Mucosa of rectum (tissue), 2 donors: ENCODE measurements at regions not wholly inside any gene's neighbourhood (a gene's known extent, or its start where the extent isn't known, plus 50 kb on each side); places are given as distances from the start of the nearest gene placed in this dataset.

Experiments used
- H3K27ac ChIP-seq, 2 donors: one replicate each; pipeline ENCODE4 v1.7.0; 2013; ENCODE audit warnings: inconsistent platforms in 2 of 2, low read depth in 2 of 2, low read length in 2 of 2
- H3K27me3 ChIP-seq, 2 donors: one replicate each; pipeline ENCODE4 v1.7.0; 2013; ENCODE audit warnings: low read length in 2 of 2; ENCODE audit not compliant: control insufficient read depth in 2 of 2, insufficient read depth in 2 of 2
- H3K36me3 ChIP-seq, 2 donors: one replicate each; pipeline ENCODE4 v1.7.0; 2013; ENCODE audit warnings: low read length in 2 of 2; ENCODE audit not compliant: control insufficient read depth in 2 of 2, insufficient read depth in 2 of 2
- H3K4me1 ChIP-seq, 2 donors: one replicate each; pipeline ENCODE4 v1.7.0; 2013; ENCODE audit warnings: low read length in 2 of 2, mild to moderate bottlenecking in 1 of 2; ENCODE audit not compliant: control insufficient read depth in 2 of 2, insufficient read depth in 2 of 2
- H3K4me3 ChIP-seq, 2 donors: one replicate each; pipeline ENCODE4 v1.7.0; 2013; ENCODE audit warnings: low read length in 2 of 2
- H3K9ac ChIP-seq, 2 donors: one replicate each; pipeline ENCODE4 v1.7.0; 2013; ENCODE audit warnings: low read length in 2 of 2, low read depth in 1 of 2, mild to moderate bottlenecking in 1 of 2
- H3K9me3 ChIP-seq, 2 donors: one replicate each; pipeline ENCODE4 v1.7.0; 2013; ENCODE audit warnings: low read length in 2 of 2; ENCODE audit not compliant: control insufficient read depth in 2 of 2
- donor health status: healthy.
- donor health status: Normal muscosa, but diverticular disease.

DNA sequence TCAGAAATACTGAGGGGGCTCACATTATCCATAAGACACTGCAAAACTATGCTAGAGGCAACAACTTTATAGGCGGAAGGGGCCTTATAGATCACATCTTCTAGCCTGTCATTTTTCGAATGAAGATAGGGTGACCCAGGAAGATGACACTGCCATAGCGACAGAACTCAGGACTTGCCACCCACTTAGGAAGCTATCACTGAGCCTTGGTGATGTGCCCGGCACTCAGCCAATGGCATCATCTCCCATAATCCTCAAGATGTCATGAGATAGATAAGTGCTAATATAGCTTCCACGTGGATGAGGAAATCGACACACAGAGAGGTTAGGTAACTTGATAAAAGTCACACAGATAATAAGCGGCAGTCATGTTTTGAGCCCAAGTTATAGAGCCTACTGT, 346.6 kb downstream of the DHX15 start:
- Histone ChIP-seq H3K9ac (no peak overlapping the region), H3K36me3 (no peaks in the 10 kb centered on the region), H3K27ac (no peak overlapping the region), H3K4me3 (no peak overlapping the region), H3K27me3 (no peaks in the 10 kb centered on the region), H3K4me1 (peaks cover 2 to 6% of the 10 kb centered on the region in 2 donors), H3K9me3 (no peaks in the 10 kb centered on the region)

DNA sequence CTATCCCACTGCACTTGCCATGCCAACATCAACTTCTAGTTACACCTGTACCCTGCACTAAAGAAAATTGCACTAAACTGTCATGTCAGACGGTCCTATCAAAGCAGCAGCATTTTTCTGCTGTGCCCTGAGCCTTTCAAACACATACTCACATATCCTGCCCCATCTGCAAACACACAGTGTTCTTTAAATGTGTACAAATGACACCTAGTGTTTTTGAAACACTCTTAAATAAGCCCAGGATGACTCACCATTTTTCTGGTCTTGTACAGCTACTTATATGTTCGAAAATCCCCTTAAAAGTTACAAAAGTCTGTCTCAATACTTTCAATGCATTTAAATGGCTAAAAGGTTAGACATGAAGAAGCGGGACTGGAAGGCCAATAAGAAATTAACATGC, 346.7 kb upstream of the PPARGC1A start:
- H3K4me3 ChIP-seq, result no peak overlapping the region
- H3K27me3 ChIP-seq, result no peaks in the 10 kb centered on the region
- H3K4me1 ChIP-seq, result peaks cover 2 to 6% of the 10 kb centered on the region in 2 donors
- no peak overlapping the region for H3K27ac ChIP-seq
- H3K36me3 ChIP-seq, result no peaks in the 10 kb centered on the region
- H3K9me3 ChIP-seq, result no peaks in the 10 kb centered on the region
- H3K9ac ChIP-seq, result no peak overlapping the region

DNA sequence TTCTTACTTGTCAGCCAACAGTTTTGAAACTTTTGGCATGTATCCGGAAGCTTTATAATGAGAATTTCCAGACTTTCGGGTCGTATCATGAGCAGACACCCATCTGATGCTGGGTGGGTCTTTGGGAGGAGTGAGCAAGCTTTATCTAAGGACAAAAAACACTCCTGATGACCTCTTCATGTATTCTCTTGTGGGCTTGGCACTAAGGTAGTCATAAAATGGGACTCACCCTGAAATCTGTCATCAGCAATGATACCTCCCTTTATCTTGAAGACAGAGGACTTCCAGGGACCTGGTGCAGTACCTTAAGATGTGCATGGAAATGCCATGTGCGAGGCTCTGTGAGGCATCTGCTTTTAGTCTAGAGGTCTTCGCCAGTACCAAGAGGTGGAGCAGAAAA, 346.3 kb upstream of the PPARGC1A start:
- Histone ChIP-seq H3K4me3 (no peak overlapping the region), H3K4me1 (peaks cover 2 to 6% of the 10 kb centered on the region in 2 donors), H3K9me3 (no peaks in the 10 kb centered on the region), H3K9ac (no peak overlapping the region), H3K27ac (peak overlapping the region in 1 of 2 donors; percentile 28), H3K27me3 (no peaks in the 10 kb centered on the region), H3K36me3 (no peaks in the 10 kb centered on the region)

DNA sequence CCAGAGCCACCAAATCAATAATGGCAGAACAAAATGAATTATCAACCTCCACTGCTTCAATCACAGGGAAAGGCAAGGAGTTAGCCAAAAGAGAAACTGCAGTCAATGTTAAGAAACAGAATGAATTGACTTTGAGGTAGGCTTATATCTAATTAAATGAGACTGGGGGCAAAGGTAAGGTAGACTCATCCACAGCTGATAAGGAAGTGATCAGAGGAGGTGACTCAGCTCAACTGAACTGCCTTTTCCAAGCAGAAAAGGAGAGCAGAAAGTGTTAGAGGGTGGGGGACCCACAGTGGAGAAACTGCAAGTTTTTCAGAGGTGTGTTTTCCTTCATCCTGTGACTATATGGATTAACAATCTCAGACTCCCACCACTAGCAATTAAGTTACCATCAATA, 345.8 kb upstream of the PPARGC1A start:
- H3K27me3 ChIP-seq, result no peaks in the 10 kb centered on the region
- H3K9ac ChIP-seq, result no peak overlapping the region
- no peaks in the 10 kb centered on the region for H3K9me3 ChIP-seq
- H3K4me1 ChIP-seq, result peaks cover 2 to 6% of the 10 kb centered on the region in 2 donors
- no peaks in the 10 kb centered on the region for H3K36me3 ChIP-seq
- H3K27ac ChIP-seq, result peak overlapping the region in 1 of 2 donors; percentile 28
- no peak overlapping the region for H3K4me3 ChIP-seq

DNA sequence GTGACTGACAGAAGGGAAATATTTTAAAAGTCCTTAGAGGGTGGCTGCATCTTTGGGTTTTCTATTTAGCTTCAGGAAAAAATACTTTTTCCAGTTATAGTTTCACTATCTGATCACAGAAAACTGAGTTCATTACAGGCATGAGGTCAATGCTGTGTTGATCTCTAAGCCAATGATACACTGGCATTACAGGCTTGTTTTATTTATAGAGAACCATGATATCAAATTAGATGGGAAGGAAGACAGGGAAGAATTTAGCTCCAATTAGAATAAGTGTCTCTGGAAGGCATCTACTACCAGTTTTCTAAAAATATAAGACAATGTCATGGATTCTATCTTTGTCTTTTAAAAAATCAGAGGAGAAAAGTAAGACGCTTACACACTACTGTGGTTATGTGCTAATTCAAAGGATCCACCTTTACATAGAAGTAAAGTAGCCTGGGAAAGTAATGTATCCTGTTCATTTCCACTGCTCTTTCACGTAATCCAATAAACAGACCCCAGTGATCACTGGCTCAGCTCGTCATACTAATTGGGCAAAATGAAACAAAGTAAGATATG, 344.5 kb upstream of the PPARGC1A start:
- no peak overlapping the region for H3K4me3 ChIP-seq
- H3K27ac ChIP-seq, result no peak overlapping the region
- no peaks in the 10 kb centered on the region for H3K27me3 ChIP-seq
- H3K4me1 ChIP-seq, result peaks cover 2 to 6% of the 10 kb centered on the region in 2 donors
- H3K9me3 ChIP-seq, result no peaks in the 10 kb centered on the region
- no peak overlapping the region for H3K9ac ChIP-seq
- H3K36me3 ChIP-seq, result no peaks in the 10 kb centered on the region

DNA sequence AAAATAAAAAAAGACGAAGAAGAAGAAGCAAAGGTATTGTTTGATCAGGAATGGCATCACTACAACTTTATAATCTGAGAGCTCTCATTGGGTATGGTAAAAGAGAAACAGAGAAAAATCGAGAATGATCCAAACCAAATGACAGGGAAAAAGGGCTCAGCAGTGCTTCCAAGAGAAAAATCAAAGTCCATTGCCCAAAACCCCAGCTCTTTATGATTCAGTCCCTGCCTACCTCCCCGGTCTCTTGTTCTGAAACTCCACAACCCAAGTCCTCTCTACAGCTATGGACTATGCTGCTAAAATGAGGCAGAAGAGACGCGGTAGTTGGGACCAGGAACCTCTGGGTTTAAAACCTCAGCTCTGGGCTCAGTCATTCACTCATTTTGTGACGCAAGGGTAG, 341.1 kb upstream of the PPARGC1A start:
- H3K36me3 ChIP-seq, result no peaks in the 10 kb centered on the region
- H3K4me3 ChIP-seq, result no peak overlapping the region
- no peak overlapping the region for H3K27ac ChIP-seq
- no peaks in the 10 kb centered on the region for H3K27me3 ChIP-seq
- H3K4me1 ChIP-seq, result peaks cover under 1 to 2% of the 10 kb centered on the region in 2 donors
- no peaks in the 10 kb centered on the region for H3K9me3 ChIP-seq
- no peak overlapping the region for H3K9ac ChIP-seq

DNA sequence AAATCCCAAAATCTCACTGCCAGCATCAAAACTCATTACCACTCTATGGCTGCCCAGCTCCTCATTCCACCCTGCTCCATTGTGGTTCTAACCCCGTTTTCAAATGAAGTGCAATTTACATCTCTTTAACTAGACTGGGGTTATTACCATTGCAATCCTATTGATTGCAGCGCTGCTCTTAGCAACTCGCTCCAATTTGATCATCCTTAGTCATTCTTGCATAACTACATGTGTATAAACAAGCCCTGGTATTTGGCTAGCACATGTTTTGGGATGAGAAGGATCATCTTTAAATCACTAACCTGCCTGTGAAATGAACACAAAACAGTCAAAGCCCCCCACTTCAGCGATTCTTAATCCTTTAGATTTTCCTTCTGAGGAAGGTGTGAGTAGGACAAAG, 340.1 kb upstream of the PPARGC1A start:
- no peaks in the 10 kb centered on the region for H3K27me3 ChIP-seq
- H3K4me3 ChIP-seq, result no peak overlapping the region
- no peaks in the 10 kb centered on the region for H3K4me1 ChIP-seq
- no peaks in the 10 kb centered on the region for H3K36me3 ChIP-seq
- no peaks in the 10 kb centered on the region for H3K9me3 ChIP-seq
- H3K27ac ChIP-seq, result no peak overlapping the region
- no peak overlapping the region for H3K9ac ChIP-seq

DNA sequence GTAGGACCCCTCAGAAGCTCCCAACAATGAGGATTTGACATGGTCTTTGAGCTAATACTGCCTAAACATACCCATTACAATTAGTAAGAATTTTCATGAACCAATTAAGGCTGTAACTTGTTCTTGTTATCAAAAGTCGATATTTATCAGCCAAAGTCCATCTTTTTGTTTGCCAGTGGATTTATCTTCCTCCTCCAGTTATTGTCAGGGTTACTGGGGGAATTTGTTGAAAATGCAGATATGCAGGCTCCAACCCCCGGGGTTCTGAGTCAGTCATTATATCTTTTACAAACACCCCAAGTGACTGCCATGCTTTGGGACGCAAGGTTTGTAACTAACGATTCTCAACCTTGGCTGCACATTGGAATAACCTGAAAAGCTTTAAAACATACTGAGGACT, 338.8 kb upstream of the PPARGC1A start:
- Histone ChIP-seq H3K9me3 (no peaks in the 10 kb centered on the region), H3K4me3 (no peak overlapping the region), H3K4me1 (no peaks in the 10 kb centered on the region), H3K36me3 (no peaks in the 10 kb centered on the region), H3K9ac (no peak overlapping the region), H3K27ac (no peak overlapping the region), H3K27me3 (no peaks in the 10 kb centered on the region)

DNA sequence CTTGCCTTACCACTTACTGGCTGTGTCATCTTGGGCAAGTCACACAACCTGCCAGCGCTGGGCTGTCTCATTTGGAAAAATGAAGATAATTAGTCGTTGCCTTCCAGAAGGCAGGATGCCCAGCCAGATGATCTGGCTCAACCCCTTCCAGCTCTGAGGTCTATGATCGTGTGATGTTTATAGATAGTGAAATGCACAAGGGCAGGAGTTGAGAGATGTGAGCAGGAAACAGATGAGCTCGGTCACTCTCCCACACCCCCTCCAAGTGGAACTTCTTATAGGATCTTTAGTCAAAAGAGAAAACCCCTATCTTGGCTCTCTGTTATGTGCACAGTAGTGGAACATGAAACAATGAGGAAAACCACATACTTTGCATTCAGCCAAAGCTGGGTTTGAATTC, 336.8 kb upstream of the PPARGC1A start:
- Histone ChIP-seq H3K9ac (no peak overlapping the region), H3K27ac (no peak overlapping the region), H3K27me3 (no peaks in the 10 kb centered on the region), H3K4me3 (no peak overlapping the region), H3K4me1 (no peaks in the 10 kb centered on the region), H3K36me3 (no peaks in the 10 kb centered on the region), H3K9me3 (no peaks in the 10 kb centered on the region)

DNA sequence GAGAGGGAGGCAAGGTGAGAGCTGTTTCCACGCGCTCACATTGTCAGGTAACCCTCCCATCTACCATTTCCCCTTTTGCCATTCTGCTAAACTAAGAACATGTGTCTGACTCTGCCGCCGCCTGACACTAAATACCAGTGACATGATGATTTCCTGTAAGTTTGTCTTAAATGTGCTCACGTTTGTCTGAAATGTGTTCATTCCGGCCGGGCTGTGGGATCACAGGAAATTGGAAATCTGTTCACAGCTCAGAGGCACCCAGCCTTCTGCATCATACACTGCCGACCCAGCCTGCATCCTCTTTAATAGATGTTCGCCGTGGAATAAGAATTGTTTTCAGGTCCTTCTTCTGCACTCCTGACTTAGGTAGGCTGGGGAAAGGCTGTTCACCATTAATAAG, 336.2 kb upstream of the PPARGC1A start:
- no peak overlapping the region for H3K4me3 ChIP-seq
- H3K27ac ChIP-seq, result no peak overlapping the region
- no peaks in the 10 kb centered on the region for H3K4me1 ChIP-seq
- no peaks in the 10 kb centered on the region for H3K27me3 ChIP-seq
- H3K36me3 ChIP-seq, result no peaks in the 10 kb centered on the region
- no peaks in the 10 kb centered on the region for H3K9me3 ChIP-seq
- H3K9ac ChIP-seq, result no peak overlapping the region

DNA sequence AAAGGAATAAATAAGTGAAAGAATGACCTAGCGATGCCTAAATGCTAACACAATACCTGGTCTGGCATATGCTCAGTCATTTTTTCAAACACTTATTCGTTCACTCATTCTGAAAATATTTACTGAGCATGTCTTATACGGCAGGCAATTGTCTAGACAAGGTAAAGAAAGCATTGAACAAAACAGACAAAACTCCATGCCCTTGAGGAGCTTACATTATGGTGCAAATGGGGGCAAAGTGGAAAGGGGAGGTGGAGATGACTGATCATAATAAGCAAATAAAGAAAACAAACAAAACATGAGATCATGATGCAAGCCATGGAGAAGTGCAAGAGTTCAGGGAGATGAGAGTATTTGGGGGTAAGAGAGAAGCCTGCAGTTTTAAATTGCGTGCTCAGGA, 334.6 kb upstream of the PPARGC1A start:
- Histone ChIP-seq H3K36me3 (no peaks in the 10 kb centered on the region), H3K27me3 (no peaks in the 10 kb centered on the region), H3K4me3 (no peak overlapping the region), H3K9me3 (no peaks in the 10 kb centered on the region), H3K27ac (no peak overlapping the region), H3K4me1 (no peaks in the 10 kb centered on the region), H3K9ac (no peak overlapping the region)
